ENCODE measurements at regions not wholly inside any gene's neighbourhood (a gene's known extent, or its start where the extent isn't known, plus 50 kb on each side); places are given as distances from the start of the nearest gene placed in this dataset.

DNA sequence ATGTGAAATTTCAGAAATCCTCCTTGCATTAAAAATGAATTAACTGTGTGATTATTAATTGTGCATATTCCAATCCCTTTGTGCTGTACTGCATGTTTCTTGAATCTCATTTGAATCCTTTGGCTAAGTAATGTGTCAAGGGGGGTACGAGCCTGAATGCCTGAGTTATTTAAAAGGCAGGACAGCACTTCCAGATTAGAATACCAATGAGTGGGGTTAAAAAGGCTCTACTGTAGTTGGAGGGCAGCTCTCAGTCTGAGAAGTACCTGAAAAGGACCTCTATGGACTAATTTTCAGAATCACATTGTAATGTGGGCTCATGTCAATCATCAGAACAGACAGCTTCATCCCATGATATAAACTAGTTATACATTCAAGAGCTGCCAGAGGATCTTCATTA is 423.0 kb downstream of the GRB14 start:
- TF ChIP-seq, protein P1, sequence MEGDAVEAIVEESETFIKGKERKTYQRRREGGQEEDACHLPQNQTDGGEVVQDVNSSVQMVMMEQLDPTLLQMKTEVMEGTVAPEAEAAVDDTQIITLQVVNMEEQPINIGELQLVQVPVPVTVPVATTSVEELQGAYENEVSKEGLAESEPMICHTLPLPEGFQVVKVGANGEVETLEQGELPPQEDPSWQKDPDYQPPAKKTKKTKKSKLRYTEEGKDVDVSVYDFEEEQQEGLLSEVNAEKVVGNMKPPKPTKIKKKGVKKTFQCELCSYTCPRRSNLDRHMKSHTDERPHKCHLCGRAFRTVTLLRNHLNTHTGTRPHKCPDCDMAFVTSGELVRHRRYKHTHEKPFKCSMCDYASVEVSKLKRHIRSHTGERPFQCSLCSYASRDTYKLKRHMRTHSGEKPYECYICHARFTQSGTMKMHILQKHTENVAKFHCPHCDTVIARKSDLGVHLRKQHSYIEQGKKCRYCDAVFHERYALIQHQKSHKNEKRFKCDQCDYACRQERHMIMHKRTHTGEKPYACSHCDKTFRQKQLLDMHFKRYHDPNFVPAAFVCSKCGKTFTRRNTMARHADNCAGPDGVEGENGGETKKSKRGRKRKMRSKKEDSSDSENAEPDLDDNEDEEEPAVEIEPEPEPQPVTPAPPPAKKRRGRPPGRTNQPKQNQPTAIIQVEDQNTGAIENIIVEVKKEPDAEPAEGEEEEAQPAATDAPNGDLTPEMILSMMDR (IDR thresholded peaks at IDR 0.05; ENCODE audit: low read depth, low read length): no peak

GRCh38 chr2:164190700-164191099 is 430.6 kb downstream of the GRB14 start:
- H3K4me3 ChIP-seq (ENCODE audit: low read depth, low read length): no peak overlapping the region
- TF ChIP-seq, protein P1 (IDR thresholded peaks at IDR 0.05; ENCODE audit: low read depth, low read length): no peak

More for the DNA sequence above, 423.0 kb downstream of the GRB14 start:
- no peak overlapping the region for H3K4me3 ChIP-seq (ENCODE audit: low read depth, low read length)

DNA sequence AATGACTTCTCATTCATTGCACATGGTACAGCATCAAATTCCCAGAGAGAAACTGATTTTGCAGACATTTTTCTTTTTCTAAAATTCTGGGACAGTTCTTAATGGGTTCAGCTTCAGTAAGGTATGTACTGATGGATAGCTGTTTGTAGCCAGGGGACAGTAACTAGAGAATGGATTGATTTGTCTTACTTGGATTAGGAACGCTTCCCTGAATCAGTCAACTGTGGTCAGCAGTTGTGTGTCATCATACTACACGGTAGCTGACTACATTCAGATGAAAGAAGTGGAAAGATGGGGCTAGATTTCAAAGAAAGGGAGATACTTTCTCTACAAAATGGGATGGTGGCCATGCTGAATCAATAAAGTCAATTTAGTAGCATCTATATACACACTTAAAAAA is 431.4 kb downstream of the GRB14 start:
- TF ChIP-seq, protein P1 (IDR thresholded peaks at IDR 0.05; ENCODE audit: low read depth, low read length): no peak
- H3K4me3 ChIP-seq (ENCODE audit: low read depth, low read length): no peak overlapping the region

GRCh38 chr2:164187121-164187520 is 434.2 kb downstream of the GRB14 start:
- no peak overlapping the region for H3K4me3 ChIP-seq (ENCODE audit: low read depth, low read length)
- TF ChIP-seq, protein P1 (IDR thresholded peaks at IDR 0.05; ENCODE audit: low read depth, low read length): no peak

GRCh38 chr2:164186591-164186990 is 434.7 kb downstream of the GRB14 start:
- TF ChIP-seq, protein P1 (IDR thresholded peaks at IDR 0.05; ENCODE audit: low read depth, low read length): no peak
- H3K4me3 ChIP-seq (ENCODE audit: low read depth, low read length): no peak overlapping the region

DNA sequence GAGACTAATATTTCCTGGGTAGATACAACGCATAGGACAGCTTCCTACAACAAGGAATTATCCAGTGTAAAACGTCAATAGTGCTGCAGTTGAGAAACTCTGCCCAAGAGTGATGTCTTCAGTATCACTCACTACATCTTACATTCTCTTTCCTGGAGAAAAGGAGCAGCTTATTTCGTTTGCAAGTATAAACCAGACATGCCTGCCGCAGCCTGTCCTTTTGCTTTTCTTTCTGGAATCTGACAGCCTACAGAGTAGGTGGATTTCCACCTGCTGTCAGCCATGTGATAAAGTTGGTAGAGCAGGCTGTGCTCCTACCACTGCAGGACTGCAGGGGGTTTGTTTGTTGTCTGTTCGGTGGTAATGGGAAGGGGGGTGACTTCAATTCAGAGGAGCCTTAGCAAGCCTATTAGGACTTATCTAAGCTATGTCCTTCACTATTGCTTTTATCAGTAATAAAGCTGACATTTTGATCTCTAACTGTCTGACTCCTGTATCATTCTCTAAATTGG is 439.1 kb downstream of the GRB14 start:
- TF ChIP-seq, protein P1 (IDR thresholded peaks at IDR 0.05; ENCODE audit: low read depth, low read length): no peak

DNA sequence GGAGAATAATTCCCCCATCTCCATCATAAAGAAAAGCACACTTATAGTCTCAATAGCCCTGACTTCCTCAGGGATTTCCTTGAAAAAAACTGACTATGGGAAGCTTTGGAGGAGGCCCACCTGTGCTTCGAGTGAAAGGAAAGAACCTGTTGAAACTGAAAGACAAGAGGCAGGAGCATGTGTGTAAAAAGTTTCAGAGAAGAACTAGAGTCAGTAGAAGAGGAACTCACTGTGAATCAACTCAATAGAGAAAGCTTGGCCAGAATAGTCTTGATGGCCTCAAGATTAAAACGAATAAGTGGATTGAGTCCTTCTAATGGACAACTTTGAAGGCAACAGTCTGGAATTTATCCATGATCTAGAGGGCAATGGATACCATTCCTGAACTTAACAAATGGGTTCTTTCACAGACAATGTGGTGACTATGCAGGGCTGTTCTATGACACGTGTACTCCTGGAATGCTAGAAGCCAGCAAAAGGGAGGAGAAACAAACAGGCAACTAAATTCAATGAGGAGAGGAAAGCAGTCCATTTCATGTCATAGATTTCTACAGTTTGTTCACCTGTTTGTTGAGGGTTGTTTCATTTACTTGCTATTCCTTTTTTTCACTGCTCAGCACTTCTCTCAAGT is 442.3 kb downstream of the GRB14 start:
- TF ChIP-seq, protein P1 (IDR thresholded peaks at IDR 0.05; ENCODE audit: low read depth, low read length): no peak
- no peak overlapping the region for H3K4me3 ChIP-seq (ENCODE audit: low read depth, low read length)

More for the DNA sequence above, 439.1 kb downstream of the GRB14 start:
- H3K4me3 ChIP-seq (ENCODE audit: low read depth, low read length): no peak overlapping the region

Data from WI38 (cell line).